RCC 7860 (cell line): ENCODE measurements at regions not wholly inside any gene's neighbourhood (a gene's known extent, or its start where the extent isn't known, plus 50 kb on each side); places are given as distances from the start of the nearest gene placed in this dataset.

Source experiments
- DNase-seq: peaks from one replicate; pipeline ENCODE4 v3.0.0-alpha.2; 2015; ENCODE audit warnings: low spot score
- FAIRE-seq: peaks from 2 replicates; lab custom pipeline; 2012; peaks lifted over from hg19 to GRCh38; lab: Jason Lieb, UNC

DNA sequence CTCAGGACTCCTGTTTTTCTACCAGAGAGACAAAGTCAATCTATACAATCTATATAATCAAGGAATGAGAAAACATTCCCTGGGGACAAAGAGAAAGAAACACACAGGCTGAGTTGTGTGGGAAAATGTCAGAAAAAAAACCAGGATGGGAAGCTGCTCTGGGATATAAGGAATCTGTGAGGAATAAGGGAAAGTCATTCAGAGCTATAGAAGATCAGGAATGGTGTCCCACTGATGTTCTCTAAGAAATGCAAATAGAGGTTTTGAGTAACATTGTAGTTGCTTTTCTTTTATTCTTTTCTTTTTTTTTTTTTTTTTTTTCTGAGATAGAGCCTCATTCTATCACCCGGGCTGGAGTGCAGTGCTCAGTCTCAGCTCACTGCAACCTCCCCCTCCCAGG lies 605.9 kb upstream of the KLF4 start:
- no peak for DNase-seq
- no peak for FAIRE-seq

DNA sequence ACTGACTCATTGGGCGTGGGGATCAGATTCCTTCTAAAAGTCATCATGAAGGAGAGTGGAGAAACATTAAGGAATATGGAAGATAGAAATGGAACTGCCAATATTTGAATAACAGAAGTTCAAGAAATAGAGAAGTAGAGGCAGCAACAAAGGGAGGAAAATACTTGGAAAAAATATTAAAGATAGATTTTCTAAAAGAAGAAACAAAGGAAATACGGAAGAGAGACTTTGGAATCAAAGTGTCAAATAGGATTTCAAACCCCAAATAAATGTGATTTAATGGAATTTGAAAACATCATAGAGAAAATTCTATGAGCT lies 605.1 kb upstream of the KLF4 start:
- FAIRE-seq (no peak), DNase-seq (no peak)

DNA sequence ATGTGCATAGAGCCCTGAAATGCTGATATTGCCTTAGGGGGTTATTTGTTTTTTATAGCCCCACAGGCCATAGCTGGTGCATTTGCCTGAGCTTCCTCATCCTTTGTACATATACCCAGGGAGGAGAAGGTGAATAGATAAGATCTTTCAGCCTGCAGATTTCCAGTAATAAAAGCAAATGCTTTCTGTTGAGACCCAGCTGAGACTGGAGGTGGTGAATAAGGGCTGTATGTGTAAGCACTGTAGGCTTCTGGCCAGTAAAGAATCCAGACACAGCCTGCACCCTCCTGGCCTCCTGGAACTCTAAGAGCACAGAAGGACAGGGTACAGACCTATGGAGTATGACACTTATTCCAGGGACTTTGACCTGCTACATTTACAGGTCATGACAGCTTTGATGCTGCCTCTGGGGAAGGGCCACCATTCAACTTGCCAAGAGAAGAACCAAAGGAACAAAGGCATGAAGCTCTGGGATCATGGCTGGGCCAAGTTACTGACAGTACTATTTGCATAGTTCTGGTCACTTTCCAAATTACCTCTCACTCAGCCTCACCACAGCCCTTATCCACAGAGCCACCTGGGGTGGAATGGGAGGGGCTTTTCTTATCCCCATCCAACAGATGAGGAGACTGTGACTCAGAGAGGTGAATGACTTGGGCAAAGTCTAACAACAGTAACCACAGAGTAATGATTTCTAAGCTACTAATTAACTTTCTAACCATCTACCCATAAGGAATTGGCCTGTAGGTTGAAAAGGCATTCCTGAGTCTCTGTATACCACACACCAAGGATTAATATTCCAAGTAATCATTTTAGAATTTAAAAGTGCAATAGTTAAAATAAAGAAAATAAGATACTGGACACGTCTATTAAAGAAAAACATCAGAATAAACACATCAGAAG lies 604.5 kb upstream of the KLF4 start:
- FAIRE-seq (peak; percentile 100), DNase-seq (peak; percentile 98)

DNA sequence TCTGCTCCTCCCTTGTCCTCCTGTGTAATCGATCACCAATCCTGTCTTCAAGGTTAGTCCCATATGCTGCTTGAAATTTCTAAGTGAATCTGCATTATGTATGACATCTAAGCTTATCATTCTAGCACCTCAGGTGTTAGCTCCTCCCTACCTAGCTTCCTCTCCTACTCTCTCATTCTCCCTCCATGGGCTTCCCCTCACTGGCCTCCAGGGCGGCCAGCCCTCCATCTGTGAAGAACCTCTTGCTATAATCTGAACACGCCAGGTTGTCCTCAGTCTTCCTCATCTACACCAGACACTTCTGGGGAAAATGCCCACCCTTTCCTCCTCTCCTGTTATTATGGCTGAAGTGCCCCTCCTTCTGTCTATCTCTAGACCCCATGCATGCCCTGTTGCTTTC lies 599.3 kb upstream of the KLF4 start:
- no peak for FAIRE-seq
- no peak for DNase-seq

DNA sequence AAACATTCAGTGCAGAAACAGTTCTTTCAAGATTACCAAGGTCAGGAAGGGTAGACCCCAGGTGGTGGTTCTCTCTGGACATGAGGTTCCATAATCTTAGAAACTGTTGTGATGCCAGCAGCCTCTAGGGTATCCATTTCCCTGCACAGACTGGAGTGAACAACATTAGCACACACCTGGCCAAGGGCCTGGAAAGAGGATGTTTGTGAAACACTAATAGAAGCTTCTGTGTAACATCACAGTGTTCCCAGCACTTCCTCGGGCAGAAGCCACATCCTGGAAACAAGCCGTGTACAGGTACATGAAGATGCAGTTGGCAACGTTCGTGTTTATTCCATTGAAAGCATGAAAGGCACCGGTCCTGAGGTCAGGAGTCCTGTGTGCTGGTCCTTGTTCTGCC lies 598.2 kb upstream of the KLF4 start:
- no peak for DNase-seq
- FAIRE-seq, result no peak

DNA sequence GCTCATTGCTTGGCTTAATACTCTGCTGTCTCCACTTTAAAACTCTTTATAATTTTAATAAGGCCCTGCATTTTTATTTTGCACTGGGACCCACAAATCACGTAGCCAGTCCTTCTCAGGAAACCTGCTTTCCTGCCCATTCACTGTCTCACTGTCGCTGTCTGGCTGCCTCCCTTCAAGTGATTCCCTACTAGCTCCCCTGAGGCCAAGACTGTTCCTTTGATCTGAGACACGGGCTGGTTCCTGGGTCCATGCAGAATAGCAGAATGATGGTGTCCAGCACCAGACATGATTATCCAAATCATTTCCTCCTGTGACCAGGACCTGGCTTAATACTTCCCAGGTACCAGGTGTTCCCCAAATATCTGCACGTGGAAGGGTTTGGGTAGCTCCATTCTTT lies 597.1 kb upstream of the KLF4 start:
- DNase-seq (no peak), FAIRE-seq (no peak)

DNA sequence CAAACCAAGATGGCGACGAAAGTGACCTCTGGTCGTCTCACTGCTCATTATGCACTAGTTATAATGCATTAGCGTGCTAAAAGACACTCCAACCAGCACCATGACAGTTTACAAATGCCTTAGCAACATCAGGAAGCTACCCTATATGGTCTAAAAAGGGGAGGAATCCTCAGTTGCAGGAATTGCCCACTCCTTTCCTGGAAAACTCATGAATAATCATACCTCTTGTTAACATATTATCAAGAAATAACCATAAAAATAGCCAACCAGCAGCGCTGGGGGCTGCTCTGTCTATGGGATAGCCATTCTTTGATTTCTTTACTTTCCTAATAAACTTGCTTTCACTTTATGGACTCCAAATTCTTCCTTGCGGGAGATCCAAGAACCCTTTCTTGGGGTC lies 595.7 kb upstream of the KLF4 start:
- DNase-seq, result no peak
- FAIRE-seq, result no peak

DNA sequence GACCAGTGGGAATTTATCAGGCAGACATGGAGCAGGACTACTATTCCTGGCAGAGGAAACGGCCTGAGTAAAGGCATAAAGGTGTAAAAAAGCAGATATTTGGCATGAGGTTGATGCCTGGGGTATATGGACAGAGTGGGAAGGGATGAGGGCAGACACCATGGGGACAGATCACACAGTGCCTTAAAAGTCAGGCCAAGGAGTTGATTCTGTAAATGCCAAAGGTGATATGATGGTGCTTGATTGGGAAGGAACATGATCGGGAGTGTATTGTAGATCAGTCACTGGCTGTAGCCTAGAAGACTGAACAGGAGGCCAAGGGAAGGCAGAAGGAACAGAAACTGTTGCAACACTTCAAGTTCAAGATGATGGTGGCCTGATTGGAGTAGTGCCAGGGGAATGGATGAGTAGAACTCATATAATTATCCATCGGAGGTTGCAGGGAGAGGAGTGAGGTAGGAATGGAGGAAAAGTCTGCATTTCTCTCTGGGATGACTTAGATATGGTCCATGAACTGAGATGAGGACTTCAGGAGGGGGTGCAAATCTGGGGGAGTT lies 594.3 kb upstream of the KLF4 start:
- DNase-seq (no peak), FAIRE-seq (no peak)

DNA sequence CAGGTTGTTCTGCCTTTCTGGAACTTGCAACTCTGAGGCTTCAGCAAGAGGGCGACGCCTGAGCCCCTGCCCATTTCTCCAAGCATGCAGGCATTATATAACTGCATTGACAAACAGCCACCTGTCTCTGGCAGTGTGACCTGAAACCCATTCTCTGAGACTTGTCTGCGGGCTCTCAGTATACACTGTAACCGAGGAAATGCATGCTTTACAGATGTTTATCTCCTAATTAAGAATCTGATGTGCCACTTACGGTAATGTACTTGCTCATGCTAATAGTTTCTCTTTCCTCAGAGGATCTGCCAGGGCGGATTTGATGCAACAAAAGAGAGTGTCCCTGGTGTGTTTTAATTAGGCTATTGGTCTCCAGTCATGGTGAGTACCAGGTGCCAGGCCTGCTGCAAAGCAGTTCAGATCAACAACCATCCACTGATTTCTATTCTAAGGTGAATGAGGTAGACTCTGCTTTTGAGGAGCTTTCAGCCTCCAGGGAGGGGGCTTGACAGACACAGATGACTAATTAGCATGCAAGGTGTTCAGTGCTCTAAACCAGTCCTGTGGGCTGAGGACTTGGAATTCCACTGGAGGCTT lies 593.7 kb upstream of the KLF4 start:
- FAIRE-seq (no peak), DNase-seq (no peak)

DNA sequence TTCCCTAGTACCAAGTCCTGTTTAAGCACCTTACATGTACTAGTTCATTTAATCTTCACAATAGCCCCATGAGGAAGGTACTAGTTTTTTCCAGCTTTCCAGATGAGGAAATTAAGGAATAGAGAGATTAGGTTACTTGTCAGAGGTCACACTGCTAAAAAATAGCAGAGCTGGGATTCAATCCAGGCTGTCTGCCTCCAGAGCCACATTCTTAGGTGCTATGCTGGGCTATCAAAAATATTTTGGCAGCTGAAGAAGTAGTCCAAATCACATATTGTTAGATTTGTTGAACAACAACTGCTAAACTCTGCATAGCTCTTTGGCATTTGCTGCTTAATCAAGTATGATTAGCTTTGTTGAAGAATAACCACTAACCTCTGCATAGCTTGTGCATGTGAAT lies 591.5 kb upstream of the KLF4 start:
- FAIRE-seq, result no peak
- DNase-seq, result no peak

DNA sequence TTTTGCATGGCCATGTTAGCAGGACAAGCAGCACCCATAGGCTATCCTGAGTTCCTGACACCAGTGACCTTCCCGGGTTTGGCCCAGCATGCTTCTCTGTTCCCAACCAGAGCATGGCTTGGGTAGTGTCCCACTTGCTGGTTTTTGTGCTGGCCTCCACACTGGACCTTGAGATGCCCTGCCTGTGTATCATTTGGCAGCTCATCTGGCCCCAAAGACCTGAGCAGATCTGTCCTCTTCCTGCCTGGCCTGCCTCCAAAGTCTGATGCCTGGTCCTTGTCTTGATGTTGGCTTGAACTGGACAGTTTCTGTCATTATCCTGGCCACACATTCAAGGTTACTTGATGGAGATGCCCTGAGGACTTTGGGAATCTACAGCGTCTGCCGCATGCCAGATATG lies 590.7 kb upstream of the KLF4 start:
- FAIRE-seq (no peak), DNase-seq (no peak)

DNA sequence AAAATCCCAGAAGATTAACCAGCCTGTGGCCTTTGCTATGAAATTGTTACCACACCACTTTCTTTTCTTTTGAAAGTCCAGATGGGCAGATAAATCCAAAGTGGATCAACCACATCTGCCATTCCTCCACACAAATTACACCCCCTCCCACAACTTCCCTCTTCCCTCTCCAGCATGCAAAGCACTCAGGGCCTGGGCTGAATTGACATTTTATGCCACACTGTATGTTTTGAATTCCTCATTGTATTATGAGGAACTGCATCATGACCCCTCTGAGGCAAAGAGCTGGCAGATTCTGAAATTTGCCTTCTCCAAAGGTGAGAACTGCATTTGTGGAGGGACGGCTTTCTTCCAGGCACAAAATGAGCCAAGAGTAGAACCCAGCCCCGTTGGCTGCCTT lies 589.2 kb upstream of the KLF4 start:
- FAIRE-seq (no peak), DNase-seq (no peak)

DNA sequence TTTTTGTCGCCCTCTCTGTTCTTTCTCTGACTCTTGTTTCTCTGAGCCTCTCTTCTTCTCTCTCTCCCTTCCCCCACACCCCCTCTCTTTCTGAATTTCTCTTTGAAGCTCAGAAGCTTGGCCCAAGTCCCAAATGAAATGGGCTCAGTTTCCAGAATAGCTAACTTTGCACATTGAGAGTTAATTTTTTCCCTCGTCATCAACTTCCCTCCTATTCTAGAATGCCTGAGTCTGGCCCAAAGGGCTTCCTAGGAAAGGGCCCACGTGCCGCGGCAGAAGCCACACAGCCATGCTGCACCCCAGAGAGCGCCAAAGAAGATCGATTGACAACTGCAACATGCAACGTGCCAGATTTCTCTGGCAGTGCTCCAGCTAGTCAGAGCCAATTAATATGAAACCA lies 588.8 kb upstream of the KLF4 start:
- no peak for DNase-seq
- FAIRE-seq, result no peak

DNA sequence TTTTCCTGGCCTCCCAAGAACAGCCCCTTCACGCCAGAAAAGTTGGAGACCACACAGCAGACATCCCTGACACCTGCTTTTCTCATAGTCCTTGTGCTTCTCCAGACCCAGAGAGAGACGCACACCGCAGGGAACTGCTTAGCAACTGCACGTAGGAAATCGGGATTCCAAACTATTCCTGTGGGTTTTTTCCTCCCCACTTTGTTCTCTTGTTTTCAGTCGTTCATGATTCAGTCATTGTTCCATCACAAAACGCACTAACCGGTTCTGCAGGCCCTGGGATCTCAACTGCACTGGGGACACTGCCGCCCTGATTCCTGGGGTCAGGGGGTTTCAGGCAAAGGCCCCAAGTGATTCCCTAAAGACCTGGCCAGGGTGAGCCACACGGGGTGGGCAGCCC lies 588.0 kb upstream of the KLF4 start:
- DNase-seq (no peak), FAIRE-seq (no peak)

DNA sequence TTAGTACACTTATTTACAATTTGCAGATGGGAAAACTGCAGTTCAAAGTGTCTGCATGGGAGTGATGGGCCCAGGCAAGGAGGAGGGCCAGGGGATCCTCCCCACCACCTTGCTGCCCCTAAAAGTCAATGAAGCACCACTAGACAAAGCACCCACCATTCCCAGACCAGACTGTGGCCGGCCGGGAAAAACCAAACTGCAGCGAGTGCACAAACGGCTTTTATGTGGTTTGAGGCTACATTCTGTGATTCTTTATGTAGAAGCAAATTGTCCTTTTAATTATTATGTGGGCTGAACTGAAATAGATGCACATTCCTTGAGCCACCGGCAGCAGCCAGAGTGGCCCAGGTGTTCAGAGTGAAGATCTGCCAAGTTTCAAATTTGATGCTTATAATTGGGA lies 585.3 kb upstream of the KLF4 start:
- DNase-seq (no peak), FAIRE-seq (no peak)

DNA sequence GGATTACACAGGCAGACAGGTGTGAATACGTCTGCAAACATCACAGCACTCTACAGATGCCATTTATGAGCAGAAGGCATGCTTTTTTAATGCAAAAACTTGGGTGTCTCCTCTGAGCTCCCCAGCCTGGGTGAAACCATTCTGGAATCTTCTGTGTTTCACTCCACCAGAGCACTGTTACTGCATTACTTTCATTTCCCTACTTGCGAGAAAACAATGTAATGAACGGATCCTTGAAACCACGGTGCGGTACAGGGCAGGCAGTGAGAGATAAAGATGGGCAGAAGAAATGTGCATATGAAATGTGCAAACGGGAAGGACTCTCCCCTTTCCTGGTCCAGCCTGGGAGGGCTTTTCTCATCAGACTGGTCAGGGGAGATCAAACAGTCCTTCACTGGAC lies 584.3 kb upstream of the KLF4 start:
- no peak for DNase-seq
- FAIRE-seq, result no peak

DNA sequence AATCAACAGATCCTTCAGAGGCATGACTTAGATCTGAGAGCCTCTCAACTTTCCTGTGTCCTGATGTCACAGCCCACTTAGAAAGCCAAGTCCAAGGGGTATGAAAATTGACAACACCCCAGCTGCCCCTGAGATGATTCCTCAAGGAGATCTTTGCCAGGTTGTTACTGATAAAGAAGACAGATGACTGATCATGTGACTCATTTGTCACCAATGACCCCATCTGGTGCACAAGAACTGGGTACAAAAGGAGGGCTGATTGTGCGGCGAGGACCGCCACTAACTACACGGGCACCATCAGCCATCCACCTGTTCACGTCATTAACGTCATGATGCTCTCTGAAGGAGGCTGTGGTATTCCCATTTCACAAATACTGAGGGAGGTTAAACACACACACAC lies 583.2 kb upstream of the KLF4 start:
- no peak for DNase-seq
- no peak for FAIRE-seq

DNA sequence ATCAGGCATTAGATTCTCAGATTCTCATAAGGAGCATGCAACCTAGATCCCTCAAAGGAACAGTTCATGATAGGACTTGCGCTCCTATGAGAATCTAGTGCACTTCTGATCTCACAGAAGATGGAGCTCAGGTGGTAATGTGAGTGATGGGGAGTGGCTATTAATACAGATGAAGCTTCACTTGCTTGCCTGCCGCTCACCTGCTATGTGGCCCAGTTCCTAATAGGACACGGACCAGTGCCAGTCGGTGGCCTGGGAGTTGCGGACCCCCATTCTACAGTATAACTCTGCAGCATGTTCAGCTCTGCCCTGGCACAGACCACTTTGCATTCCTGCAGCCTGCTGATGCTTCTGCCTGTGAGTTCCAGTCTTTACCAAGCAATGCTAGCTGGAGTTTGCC lies 581.3 kb upstream of the KLF4 start:
- FAIRE-seq (no peak), DNase-seq (no peak)

DNA sequence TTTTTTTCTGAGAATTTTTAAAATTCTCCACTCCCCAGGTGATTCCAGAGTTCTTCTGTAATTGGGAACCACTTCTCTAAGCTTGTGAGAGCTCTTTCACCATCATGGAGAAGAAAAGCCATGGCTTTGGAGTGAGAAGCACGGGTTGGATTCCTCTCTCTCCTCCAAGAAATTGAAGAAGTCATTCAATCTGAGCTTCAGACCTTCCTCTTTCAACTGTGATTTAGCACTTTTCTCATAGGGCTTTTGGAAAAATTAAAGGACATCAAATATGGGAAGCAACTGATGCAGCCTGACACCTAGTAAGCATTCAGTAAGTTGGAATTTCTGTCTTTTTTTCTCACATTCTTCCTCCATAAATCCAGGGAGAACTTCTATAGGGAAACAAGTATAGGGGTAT lies 580.4 kb upstream of the KLF4 start:
- DNase-seq (no peak), FAIRE-seq (no peak)

DNA sequence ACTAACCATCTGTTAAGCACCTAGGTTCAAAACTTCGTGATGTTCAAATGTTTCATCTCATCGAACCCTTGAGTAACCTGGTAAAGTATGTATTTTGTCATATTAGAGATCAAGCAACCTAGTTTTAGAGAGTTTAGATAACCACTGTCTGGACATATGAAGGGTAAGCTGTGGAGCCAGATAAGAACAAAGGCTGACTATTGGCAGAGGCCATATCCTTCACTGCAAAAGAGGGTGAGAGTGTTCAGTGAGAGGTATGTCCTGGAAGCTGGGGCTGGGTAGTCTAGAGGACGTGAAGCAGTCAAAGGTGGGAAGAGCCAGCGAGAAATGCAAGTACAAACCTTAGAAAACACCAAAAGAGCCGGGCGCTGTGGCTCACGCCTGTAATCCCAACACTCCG lies 573.1 kb upstream of the KLF4 start:
- DNase-seq, result no peak
- no peak for FAIRE-seq

DNA sequence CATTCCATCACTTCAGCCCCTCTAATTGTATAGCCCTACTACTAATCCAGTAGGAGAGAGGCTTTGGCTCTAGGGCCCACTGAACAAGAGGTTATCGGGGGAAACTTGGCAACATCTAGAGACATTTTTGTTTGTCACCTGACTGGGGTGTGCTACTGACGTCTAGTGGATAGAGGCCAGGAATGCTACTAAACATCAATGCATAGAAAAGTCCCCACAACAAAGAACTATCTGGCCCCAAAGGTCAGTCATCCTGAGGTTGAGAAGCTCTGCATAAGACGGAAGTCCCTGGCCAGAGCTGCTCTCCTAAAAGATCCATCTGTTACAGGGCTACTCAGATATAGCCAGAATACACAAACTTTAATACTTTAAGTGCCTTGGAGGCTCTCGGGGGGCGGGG lies 570.6 kb upstream of the KLF4 start:
- no peak for FAIRE-seq
- DNase-seq, result no peak

DNA sequence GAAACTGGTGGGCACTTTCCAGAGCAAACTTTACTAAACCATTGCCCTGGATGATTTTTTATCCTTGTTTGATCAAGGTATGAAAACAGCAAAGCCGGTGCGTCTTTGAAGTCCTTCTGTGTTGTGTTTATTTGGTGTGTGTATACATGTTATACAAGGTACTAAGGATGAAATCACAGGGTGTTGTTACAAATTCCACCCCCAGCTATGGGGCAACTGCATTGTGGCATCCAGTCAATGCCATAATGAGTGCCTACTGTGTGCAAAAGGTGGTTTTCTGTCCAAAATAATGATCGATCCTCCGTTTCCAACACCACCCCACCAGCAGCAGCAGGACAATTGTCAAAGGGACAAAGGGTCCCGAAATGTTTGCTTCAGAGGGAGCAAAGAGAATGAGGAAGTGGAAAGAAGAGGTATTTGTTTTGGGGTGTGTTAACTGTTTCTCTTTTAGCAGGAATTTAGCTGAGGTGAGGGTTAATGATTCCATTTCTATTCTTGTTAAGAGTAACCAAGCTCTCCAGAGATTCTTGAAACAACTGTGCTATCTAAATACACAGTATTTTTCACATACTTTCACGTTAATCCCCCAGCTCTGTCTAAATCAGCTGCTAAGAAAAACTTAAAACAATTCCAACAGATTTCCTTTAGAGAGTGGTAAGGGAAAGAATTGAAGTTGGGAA lies 568.7 kb upstream of the KLF4 start:
- FAIRE-seq (no peak), DNase-seq (no peak)
